ENCODE measurements at regions not wholly inside any gene's neighbourhood (a gene's known extent, or its start where the extent isn't known, plus 50 kb on each side); places are given as distances from the start of the nearest gene placed in this dataset.

DNA sequence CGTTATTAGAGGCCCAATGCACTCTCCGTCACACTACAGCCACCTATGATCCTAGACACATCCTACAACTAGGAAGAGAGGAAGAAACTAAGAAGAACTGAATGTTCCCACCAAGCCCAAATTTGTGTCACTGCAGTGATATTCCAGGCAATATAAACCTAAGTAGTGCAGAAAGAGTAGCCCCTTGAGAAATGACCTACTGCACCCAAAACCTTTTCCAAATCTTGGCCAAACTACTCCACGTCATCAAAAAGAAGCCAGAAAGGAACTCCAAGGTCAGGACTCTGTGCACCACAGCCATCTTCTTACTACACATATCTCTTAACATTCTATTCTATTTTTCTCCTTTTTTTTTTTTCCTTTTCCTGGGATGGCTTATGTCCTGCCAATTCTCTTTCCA lies 60.2 kb downstream of the ADAMTS1 start:
- no peak for DNase-seq (ENCODE audit: extremely low read depth, low read depth)

DNA sequence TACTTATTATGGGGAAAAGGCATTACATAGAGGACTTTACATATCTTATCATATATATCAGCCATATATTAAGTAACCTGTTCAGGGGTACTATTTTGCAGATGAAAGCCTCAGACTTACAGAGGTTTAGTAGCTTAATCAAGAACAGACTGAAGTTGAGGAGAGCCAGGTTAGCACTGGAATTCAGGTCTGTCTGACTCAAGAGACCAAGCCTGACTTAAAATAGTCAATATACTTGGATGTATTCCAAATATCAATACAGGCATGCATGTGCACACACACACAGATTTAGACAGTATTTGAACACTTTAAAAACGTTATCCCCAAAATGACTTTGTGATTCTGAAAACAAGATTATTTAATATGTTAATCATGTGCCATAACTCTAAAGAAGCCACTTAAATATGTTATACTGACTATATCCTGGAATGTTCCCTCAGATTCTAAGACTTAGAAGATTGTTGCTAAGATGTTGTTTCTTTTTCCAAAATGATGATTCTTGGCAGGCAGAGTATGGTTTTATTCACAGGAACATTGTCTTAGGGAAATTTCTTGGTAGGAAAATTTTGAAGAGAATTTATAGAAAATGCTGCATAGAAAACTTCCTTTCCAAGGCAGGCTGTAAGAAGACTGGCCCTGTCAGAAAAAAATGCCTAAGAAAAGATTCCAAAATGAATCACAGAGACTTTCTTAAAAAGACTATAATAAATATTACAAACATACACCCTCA lies 61.6 kb downstream of the ADAMTS1 start:
- no peak for DNase-seq (ENCODE audit: extremely low read depth, low read depth)

GRCh38 chr21:26782747-26783146 lies 62.5 kb downstream of the ADAMTS1 start:
- no peak for DNase-seq (ENCODE audit: extremely low read depth, low read depth)

DNA sequence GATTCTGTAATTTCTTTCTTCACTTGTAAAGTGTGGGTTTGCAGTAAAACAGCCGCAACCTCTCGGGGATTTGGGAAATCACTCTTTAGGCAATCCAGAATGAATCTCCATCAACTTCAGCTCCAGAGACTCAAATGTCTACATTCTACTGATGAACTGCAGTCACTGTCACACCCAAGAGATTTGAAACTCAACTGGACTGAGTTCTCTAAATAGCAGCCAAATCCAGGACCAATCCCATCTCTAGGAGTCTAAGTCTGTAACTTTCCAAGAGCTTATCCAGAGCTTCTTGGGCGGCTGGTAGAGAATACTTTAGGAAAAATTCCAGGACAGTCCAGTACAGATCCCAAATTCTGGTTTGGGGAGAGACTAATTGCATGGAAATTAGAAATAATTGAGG lies 62.9 kb downstream of the ADAMTS1 start:
- DNase-seq (ENCODE audit: extremely low read depth, low read depth): no peak

GRCh38 chr21:26781331-26781730 lies 63.9 kb downstream of the ADAMTS1 start:
- no peak for DNase-seq (ENCODE audit: extremely low read depth, low read depth)

GRCh38 chr21:26777166-26777565 lies 68.0 kb downstream of the ADAMTS1 start:
- DNase-seq (ENCODE audit: extremely low read depth, low read depth): no peak

GRCh38 chr21:26776310-26777021 lies 68.7 kb downstream of the ADAMTS1 start:
- DNase-seq (ENCODE audit: extremely low read depth, low read depth): peak; percentile 38

DNA sequence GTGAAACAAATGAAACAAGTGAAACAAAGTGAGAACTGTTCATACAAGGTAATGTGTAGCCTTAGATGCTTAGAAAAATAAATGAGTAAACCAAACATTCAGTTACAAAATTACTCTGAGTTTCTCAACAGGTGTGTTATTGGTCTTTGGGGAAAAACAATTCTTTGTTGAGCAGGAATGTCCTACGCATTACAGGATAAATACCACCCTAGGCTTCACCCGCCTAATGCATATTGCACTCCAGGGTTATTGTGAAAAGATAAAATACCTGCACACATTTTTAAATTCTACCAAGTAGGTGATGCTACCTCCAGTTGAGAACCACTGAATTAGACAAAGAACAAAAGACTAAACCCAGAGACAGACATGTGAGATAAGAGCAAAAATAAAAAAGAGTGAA lies 72.2 kb downstream of the ADAMTS1 start:
- DNase-seq (ENCODE audit: extremely low read depth, low read depth): no peak

- DNase-seq (ENCODE audit: extremely low read depth, low read depth): peak; percentile 44
Measured at GRCh38 chr21:26769613-26770188, 75.5 kb downstream of the ADAMTS1 start.

- no peak for DNase-seq (ENCODE audit: extremely low read depth, low read depth)
Measured at GRCh38 chr21:26766826-26767325, 78.3 kb downstream of the ADAMTS1 start.

- no peak for DNase-seq (ENCODE audit: extremely low read depth, low read depth)
Measured at GRCh38 chr21:26761174-26761915, 83.9 kb downstream of the ADAMTS1 start.

DNA sequence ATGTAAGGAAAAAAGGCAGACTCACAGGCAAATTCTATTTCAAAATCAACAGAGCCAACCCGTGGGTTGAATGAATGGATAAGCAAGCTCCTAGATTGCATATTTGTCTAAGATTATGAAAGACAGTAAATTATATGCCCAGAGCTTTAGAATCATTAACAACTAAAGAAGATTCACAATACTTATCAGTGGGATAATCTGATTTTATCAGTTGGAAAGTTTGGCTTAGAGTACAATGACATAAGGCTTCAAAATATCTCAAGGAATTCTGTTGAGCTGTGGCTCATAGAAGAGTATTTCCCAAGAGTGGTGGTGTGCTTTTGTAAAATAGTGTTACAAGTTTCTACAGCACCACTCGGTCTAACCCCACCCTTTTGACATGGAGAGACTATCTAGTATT lies 85.5 kb downstream of the ADAMTS1 start:
- no peak for DNase-seq (ENCODE audit: extremely low read depth, low read depth)

GRCh38 chr21:26758083-26758880 lies 86.9 kb downstream of the ADAMTS1 start:
- no peak for DNase-seq (ENCODE audit: extremely low read depth, low read depth)

DNA sequence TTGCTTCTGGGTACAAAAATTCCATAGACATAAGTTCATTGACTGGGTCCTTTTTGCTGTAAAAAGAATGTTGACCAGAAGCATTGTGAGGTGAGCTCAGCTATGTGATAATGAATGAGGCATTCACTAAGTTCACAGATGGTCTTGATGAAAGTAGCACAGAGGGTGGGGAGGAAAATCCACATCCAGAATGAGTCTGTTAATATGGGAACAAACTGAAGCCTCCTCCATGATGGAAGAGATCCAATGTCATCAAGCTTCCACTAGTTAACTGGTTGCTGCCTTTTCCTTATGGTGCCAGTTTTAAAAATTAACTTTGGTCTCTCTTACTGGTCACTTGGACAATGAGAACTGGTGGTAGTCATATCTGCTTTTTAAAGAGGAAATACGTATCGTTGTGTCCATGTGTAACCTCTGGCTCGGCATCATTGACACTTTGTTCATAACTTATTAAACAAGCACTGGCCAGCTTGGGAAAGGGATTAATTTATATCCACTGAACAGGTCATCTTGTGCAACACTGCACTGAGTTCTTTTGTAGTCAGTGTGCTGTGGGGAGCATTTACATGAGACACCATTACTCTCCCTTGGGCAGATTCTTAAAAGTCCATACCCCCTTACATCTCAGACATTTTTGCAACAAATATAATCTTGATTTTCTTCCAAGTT lies 88.6 kb downstream of the ADAMTS1 start:
- DNase-seq (ENCODE audit: extremely low read depth, low read depth): no peak

DNA sequence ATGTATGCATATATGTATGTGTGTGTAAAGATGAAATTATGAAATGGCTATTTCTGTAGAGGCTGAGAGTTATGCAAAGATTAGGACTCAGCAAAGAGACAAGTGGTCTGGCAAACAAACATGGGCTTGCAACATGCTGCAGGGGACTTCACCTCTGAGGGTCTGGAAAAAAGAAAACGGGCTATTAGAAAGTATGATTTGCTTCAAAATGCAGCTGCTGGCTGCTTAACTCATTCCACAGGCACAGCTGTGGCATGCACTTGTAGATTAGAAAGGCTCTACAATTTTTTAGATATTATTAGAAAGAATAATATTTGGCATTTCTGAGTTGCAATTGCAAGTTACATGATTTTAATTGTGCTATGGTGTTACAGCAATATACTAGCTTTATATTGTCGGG lies 90.4 kb downstream of the ADAMTS1 start:
- DNase-seq (ENCODE audit: extremely low read depth, low read depth): no peak

- no peak for DNase-seq (ENCODE audit: extremely low read depth, low read depth)
Measured at GRCh38 chr21:26753822-26754221, 91.4 kb downstream of the ADAMTS1 start.

DNA sequence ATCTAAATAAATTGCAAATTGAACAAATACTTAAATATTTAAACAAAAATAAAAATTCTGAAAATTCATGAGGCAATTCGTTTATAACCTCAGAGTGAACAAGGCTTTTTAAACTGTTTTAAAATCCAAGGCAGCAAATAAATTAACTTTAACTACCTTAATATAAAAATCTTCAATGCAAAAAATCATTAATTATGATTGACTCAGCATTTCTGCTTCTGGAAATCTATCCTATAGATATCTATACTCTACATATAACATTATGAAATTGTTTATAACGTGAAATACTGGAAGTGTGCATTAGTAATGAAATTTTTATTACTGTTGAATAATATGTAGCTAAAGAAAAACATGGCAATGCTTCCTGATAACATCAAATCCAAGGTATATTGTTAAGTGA lies 92.4 kb downstream of the ADAMTS1 start:
- no peak for DNase-seq (ENCODE audit: extremely low read depth, low read depth)

DNA sequence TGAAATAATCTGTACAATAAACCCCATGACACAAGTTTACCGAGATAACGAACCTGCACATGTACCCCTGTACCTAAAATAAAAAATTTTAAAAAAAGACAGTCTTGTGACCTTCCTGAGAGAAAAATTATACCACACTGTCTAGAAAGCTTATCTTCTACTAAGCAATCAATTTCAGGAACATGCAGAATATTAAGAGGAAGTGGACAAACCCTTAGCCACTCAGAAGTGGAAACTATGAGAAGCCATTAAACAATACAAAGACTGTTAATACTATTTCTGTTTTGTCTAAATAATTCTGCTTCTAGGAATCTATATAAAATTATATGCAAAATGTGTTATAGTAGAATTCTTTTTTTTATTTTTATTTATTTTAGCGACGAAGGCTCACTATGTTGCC lies 93.9 kb downstream of the ADAMTS1 start:
- DNase-seq (ENCODE audit: extremely low read depth, low read depth): no peak

- DNase-seq (ENCODE audit: extremely low read depth, low read depth): no peak
Measured at GRCh38 chr21:26748066-26748465, 97.1 kb downstream of the ADAMTS1 start.

DNA sequence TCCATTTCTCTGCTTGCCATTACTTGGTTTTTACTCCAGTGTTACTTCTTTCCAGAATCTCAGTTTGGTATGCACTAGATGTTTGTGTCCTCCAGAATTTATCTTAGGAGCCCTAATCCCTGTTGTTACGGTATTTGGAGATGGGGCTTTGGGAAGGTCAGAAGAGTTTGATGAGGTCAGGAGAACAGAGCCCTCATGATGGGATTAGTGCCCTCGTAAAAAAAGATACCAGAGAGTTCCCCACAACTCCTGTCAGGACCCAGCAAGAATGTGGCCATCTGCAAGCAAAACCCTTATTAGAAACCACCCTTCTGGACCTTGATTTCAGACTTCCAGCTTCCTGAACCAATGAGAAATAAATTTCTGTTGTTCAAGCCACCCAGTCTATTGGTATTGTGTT lies 98.0 kb downstream of the ADAMTS1 start:
- DNase-seq (ENCODE audit: extremely low read depth, low read depth): no peak
